HUES6 (cell line): ENCODE measurements at regions not wholly inside any gene's neighbourhood (a gene's known extent, or its start where the extent isn't known, plus 50 kb on each side); places are given as distances from the start of the nearest gene placed in this dataset.

Experiments
- H3K27ac ChIP-seq: 2 replicates; pipeline ENCODE4 v1.7.0; 2013; ENCODE audit warnings: low read depth, mild to moderate bottlenecking, low read length, inconsistent platforms
- H3K27me3 ChIP-seq: 2 replicates; pipeline ENCODE4 v1.6.1; 2013; ENCODE audit warnings: low read length; ENCODE audit not compliant: control insufficient read depth, insufficient read depth
- H3K36me3 ChIP-seq: 2 replicates; pipeline ENCODE4 v1.6.1; 2013; ENCODE audit warnings: low read length; ENCODE audit not compliant: control insufficient read depth, insufficient read depth
- H3K4me1 ChIP-seq: 2 replicates; pipeline ENCODE4 v1.6.1; 2013; ENCODE audit warnings: low read length; ENCODE audit not compliant: control insufficient read depth, insufficient read depth
- H3K4me3 ChIP-seq: 2 replicates; pipeline ENCODE4 v1.5.1; 2013; ENCODE audit warnings: low read depth, low read length
- H3K9ac ChIP-seq: one replicate; pipeline ENCODE4 v1.6.1; 2013; ENCODE audit warnings: mild to moderate bottlenecking, low read length
- H3K9me3 ChIP-seq: 2 replicates; pipeline ENCODE4 v1.6.1; 2013; ENCODE audit warnings: low read depth, low read length; ENCODE audit not compliant: control insufficient read depth, insufficient read depth

DNA sequence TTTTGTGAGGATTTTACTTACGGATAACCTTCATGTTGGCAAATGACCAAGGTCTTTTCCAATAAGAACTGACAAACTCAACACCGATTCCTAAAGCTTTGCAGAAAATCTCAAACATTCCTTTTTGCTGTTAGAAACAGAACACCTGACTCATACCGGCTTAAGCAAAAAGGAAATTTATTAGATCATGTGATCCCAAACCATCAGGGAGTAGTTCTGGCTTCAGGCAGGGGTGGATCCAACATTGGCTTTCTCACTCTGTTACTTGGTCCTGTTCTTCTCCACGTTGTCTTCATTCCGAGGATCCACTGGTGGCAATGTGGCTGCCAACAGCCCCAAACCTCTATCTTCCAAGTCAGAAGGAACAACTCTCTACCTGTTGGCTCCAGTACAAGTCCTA is 95.9 kb upstream of the PMEPA1 start:
- Histone ChIP-seq H3K36me3 (no peaks in the 10 kb centered on the region), H3K9ac (no peak overlapping the region), H3K4me3 (no peak overlapping the region), H3K27ac (no peak overlapping the region), H3K27me3 (no peaks in the 10 kb centered on the region), H3K4me1 (peaks cover 13% of the 10 kb centered on the region), H3K9me3 (no peaks in the 10 kb centered on the region)

DNA sequence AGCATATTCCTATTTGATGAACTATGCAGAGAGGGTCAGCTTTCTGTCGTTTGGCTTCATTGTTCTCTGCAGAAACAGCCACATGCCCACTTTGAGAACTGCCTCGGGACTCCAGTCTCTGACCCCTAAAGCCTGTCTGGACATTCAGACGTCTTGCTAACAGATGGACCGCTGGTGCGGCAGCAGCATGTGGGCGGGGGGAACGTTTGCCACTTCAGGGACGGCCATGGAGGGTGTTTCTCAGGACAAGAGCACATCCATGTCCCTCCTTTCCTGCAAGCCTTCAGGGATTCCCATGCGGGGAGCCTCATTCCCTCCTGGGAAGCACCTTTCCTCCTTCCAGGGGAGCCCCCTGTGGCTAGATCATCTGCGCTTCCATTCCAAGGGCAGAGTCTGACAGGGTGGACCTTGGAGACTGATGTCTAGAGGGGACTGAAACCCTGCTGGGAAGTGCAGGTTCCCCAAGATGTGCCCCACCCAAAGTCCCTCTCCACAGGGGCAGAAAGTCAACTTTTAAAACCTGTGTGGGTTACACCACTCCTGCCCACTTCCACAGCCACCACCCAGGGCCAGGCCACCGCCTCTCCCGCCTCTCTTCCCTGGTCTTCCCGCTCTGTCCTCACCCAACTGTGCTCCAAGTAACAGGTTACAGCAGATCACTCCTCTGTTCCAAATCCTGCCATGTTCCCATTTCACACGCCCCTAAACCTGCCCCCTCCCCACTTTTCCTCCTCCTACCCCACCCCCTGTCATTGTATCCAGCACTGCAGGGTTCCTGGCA is 94.8 kb upstream of the PMEPA1 start:
- Histone ChIP-seq H3K4me3 (no peak overlapping the region), H3K4me1 (peaks cover 9% of the 10 kb centered on the region), H3K27ac (no peak overlapping the region), H3K9ac (no peak overlapping the region), H3K9me3 (no peaks in the 10 kb centered on the region), H3K27me3 (no peaks in the 10 kb centered on the region), H3K36me3 (no peaks in the 10 kb centered on the region)

DNA sequence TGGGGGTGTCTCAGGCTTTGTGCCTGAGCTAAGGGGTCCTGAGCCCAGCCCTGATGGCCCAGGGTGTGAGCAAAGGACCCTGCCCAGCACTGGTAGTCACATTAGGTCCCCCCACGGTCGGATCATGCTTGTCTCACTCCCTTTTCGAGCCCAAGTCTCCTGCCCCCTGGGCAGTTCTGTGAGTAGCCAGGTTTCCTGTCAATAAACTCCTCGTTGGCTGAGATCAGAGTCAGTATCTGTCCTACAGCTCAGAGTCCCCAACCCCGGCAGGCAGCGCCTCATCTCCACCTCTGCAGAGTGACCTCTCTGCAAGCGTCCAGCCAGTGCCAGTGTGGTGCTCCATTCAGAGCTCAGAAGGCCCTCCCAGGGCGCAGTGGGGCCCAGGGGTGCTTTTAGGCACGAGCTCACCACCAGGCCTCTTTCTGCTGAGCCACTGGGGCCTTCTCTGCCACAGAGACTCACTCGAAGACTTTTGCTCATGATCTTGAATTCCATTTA is 93.7 kb upstream of the PMEPA1 start:
- no peak overlapping the region for H3K27ac ChIP-seq
- H3K36me3 ChIP-seq: no peaks in the 10 kb centered on the region
- no peak overlapping the region for H3K4me3 ChIP-seq
- H3K27me3 ChIP-seq: no peaks in the 10 kb centered on the region
- no peaks in the 10 kb centered on the region for H3K9me3 ChIP-seq
- H3K9ac ChIP-seq: no peak overlapping the region
- H3K4me1 ChIP-seq: peaks cover 6% of the 10 kb centered on the region

DNA sequence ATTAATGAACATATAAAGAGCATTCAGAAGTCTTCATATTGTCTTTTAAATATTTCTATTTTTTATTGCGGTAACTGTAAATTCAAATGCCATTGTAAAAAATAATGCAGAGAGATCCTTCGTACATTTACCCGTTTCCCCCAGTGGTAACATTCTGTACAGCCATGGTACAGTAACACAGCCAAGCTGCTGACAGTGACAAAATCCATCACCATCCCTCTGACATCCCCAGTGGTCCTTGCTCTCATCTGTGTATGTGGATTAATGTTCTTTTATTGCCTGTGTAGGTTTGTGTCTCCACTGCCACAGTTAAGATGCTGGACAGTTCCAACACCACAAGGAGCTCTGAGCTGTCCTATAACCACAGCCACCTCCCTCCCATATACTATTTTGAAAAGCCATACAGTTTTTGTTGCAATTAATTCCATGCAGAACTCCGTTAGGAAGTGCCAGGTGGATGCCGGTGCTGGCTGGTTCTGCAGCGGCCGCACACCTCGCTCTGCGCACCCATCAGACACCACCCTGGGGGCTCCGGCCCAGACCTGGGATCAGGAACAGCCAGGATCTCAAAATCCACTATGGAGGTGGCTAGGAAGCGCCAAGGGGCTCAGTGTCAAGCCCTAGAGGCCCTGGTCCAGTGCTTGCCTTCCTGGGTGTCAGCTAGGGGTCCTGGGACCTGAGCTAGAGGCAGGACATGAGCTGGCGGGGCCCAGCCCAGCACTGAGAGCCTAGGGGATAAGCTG is 93.1 kb upstream of the PMEPA1 start:
- H3K4me3 ChIP-seq: no peak overlapping the region
- no peaks in the 10 kb centered on the region for H3K27me3 ChIP-seq
- H3K9me3 ChIP-seq: no peaks in the 10 kb centered on the region
- no peaks in the 10 kb centered on the region; the same call in 1 of the 2 replicates for H3K4me1 ChIP-seq
- no peaks in the 10 kb centered on the region for H3K36me3 ChIP-seq
- H3K27ac ChIP-seq: no peak overlapping the region
- H3K9ac ChIP-seq: no peak overlapping the region

DNA sequence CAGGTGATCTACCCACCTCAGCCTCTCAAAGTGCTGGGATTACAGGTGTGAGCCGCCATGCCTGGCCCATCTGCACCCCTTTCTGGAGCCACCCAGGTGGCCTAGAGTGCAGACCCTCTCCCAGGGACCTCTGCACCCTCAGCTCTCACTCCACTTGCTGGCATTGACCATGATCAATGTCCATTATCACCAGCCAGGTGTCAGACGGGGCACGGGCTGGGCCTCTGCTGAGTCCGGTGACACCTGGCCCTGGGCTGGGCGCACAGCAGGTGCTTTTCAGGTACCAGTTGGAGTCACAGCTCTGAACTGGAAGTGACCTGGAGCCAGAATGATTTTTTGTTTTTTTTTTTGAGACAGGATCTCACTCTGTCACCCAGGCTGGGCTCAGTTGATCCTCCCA is 91.8 kb upstream of the PMEPA1 start:
- no peak overlapping the region for H3K27ac ChIP-seq
- H3K9me3 ChIP-seq: no peaks in the 10 kb centered on the region
- H3K9ac ChIP-seq: no peak overlapping the region
- H3K36me3 ChIP-seq: no peaks in the 10 kb centered on the region
- H3K4me3 ChIP-seq: no peak overlapping the region
- no peaks in the 10 kb centered on the region; the same call in 1 of the 2 replicates for H3K4me1 ChIP-seq
- H3K27me3 ChIP-seq: no peaks in the 10 kb centered on the region

DNA sequence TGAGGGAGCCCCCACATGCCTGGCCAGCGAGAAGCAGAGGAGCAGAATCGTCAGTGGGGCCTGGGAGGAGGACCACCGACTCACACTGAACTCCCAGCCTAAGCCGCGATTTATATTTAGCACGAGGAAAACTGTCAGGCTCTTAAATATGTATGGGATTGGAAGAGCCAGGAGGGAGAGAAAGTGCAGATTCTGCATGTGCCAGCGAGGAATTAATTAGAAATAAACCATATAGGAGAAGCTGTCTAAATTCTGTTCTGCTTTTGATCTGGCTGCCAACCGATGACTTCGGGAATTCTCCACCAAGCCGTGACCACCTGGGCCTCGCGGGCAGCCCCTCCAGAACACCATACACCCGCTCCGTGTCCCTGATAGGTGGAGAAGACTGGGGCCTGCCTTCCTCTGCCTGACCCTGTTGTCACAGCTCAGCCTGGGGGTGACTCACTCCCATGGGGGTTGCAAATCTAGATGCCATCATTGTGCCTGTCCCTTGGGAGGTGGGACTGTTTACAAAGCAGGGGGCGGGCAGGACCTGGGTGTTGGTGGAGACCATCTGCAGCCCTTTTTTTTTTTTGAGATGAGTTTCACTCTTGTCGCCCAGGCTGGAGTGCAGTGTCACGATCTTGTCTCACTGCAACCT is 91.1 kb upstream of the PMEPA1 start:
- no peaks in the 10 kb centered on the region for H3K27me3 ChIP-seq
- H3K9me3 ChIP-seq: no peaks in the 10 kb centered on the region
- H3K4me1 ChIP-seq: no peaks in the 10 kb centered on the region; the same call in 1 of the 2 replicates
- no peak overlapping the region for H3K27ac ChIP-seq
- no peak overlapping the region for H3K9ac ChIP-seq
- H3K4me3 ChIP-seq: no peak overlapping the region
- no peaks in the 10 kb centered on the region for H3K36me3 ChIP-seq

DNA sequence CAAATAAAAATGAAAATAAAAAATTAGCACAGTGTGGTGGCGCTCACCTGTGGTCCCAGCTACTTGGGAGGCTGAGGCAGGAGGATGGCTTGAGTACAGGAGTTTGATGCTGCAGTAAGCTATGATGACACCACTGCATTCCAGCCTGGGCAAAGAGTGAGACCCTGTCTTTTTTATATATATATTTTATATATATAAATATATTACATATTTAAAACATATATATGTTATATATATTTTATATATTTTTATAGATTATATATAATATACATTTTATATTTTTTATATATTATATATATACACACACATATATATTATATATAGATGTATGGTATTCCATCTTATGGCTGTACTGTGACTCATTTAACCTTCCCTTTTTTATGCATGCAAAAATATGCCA is 87.6 kb upstream of the PMEPA1 start:
- no peak overlapping the region for H3K27ac ChIP-seq
- no peaks in the 10 kb centered on the region for H3K36me3 ChIP-seq
- H3K4me3 ChIP-seq: no peak overlapping the region
- H3K4me1 ChIP-seq: peaks cover 9% of the 10 kb centered on the region; the same call in 1 of the 2 replicates
- no peak overlapping the region for H3K9ac ChIP-seq
- no peaks in the 10 kb centered on the region; the same call in 1 of the 2 replicates for H3K27me3 ChIP-seq
- H3K9me3 ChIP-seq: no peaks in the 10 kb centered on the region

DNA sequence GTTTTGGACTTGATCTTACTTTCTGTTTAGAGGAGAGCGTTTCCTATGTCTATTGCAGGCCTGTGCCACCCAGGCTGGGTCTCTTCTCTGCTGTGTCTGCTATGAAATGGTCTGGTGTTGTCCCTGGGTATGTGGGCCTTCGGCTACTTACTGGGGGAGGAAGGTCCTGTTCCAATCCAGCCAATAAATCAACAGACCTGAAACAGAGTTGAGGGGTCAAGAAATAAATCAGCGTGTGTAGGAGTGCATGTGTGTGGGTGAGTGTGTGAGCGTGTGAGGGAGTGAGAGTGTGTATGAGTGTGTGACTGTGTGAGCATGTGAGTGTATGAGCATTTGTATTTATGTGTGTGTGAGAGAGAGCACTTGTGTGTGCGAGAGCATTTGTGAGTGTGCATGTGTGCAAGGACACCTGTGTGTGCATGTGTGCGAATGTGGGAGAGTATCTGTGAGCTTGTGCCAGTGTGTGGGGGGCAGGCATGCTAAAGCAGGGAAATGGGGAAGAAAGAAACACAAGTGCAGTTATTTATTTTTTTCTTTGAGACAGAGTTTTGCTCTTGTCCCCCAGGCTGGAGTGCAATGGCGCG is 86.3 kb upstream of the PMEPA1 start:
- H3K27me3 ChIP-seq: no peaks in the 10 kb centered on the region; the same call in 1 of the 2 replicates
- H3K9ac ChIP-seq: no peak overlapping the region
- H3K4me3 ChIP-seq: no peak overlapping the region
- H3K9me3 ChIP-seq: no peaks in the 10 kb centered on the region; the same call in 1 of the 2 replicates
- no peak overlapping the region for H3K27ac ChIP-seq
- peaks cover 11% of the 10 kb centered on the region; the same call in 1 of the 2 replicates for H3K4me1 ChIP-seq
- H3K36me3 ChIP-seq: no peaks in the 10 kb centered on the region

DNA sequence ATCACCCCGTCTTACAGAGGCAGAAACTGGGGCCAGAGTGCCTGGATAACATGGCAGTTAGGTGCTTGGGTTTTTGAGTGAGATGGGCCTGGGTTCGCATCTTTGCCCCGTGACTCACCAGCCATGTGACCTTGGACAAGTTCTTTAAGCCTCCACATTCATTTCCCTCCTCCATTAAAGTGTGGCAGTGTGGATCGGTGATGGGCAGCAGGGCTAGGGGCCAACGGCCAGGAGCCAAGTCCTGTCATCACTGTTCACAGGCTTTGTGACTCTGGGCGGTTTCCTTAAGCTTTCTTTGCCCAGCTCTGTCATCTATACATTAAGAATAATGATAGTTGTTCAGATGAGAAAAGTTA is 85.5 kb upstream of the PMEPA1 start:
- H3K4me3 ChIP-seq: no peak overlapping the region
- H3K4me1 ChIP-seq: peaks cover 11% of the 10 kb centered on the region; the same call in 1 of the 2 replicates
- H3K9me3 ChIP-seq: no peaks in the 10 kb centered on the region; the same call in 1 of the 2 replicates
- H3K27ac ChIP-seq: no peak overlapping the region
- H3K9ac ChIP-seq: no peak overlapping the region
- H3K36me3 ChIP-seq: no peaks in the 10 kb centered on the region
- H3K27me3 ChIP-seq: no peaks in the 10 kb centered on the region; the same call in 1 of the 2 replicates

DNA sequence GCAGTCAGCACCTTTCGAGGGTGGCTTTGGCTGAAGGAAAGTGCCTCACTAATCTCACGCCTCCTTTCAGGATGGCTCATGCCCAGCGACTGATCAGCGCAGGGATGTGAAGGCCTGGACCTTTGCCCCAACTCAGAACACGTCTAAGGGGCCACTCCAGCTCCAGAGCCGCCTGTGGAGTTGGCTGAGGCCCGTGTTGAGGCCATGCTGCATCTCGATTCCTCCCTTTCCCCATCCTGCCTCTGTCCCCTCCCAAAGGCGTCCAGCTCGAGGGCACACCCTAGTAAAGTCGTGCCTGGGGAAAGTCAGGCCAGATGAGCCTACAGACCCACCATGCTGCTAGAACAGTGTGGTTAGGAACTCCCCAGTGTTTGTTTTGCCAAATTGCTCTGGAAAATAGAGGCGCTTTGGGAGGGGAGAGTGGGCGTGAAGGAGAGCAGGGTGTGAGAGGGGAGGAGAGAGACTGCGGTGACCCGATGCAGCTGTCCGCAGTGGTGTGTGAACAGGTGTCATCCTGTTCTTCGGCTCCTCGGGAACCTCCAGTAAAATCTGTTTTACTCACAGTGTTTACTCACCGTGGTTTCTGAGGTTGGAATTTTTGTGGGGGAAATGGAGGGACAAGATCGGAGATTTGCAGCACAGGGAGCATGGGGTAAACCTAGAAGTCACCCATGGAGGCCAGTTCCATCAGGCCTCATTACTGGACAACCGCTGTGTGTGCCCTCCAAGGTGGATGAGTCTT is 85.0 kb upstream of the PMEPA1 start:
- no peaks in the 10 kb centered on the region; the same call in 1 of the 2 replicates for H3K27me3 ChIP-seq
- H3K9ac ChIP-seq: no peak overlapping the region
- peaks cover 11% of the 10 kb centered on the region; the same call in 1 of the 2 replicates for H3K4me1 ChIP-seq
- H3K36me3 ChIP-seq: no peaks in the 10 kb centered on the region
- no peak overlapping the region for H3K4me3 ChIP-seq
- no peaks in the 10 kb centered on the region; the same call in 1 of the 2 replicates for H3K9me3 ChIP-seq
- H3K27ac ChIP-seq: no peak overlapping the region
